GM12875 (cell line): ENCODE measurements at regions not wholly inside any gene's neighbourhood (a gene's known extent, or its start where the extent isn't known, plus 50 kb on each side); places are given as distances from the start of the nearest gene placed in this dataset.

Source experiments
- H3K4me3 ChIP-seq: one replicate; pipeline ENCODE4 v1.5.1; 2011; ENCODE audit warnings: low read depth, low read length, control low read depth
- TF ChIP-seq, protein P1 (sequence below): IDR thresholded peaks from 2 replicates; pipeline ENCODE4 v1.5.1; 2011; ENCODE audit warnings: low read depth, mild to moderate bottlenecking, control low read depth, inconsistent platforms, low read length, moderate library complexity, borderline replicate concordance; ENCODE audit not compliant: insufficient read depth

GRCh38 chr5:125415126-125415525, 668.7 kb upstream of the ZNF608 start:
- TF ChIP-seq, protein P1, sequence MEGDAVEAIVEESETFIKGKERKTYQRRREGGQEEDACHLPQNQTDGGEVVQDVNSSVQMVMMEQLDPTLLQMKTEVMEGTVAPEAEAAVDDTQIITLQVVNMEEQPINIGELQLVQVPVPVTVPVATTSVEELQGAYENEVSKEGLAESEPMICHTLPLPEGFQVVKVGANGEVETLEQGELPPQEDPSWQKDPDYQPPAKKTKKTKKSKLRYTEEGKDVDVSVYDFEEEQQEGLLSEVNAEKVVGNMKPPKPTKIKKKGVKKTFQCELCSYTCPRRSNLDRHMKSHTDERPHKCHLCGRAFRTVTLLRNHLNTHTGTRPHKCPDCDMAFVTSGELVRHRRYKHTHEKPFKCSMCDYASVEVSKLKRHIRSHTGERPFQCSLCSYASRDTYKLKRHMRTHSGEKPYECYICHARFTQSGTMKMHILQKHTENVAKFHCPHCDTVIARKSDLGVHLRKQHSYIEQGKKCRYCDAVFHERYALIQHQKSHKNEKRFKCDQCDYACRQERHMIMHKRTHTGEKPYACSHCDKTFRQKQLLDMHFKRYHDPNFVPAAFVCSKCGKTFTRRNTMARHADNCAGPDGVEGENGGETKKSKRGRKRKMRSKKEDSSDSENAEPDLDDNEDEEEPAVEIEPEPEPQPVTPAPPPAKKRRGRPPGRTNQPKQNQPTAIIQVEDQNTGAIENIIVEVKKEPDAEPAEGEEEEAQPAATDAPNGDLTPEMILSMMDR, result no peak
- no peak overlapping the region for H3K4me3 ChIP-seq

DNA sequence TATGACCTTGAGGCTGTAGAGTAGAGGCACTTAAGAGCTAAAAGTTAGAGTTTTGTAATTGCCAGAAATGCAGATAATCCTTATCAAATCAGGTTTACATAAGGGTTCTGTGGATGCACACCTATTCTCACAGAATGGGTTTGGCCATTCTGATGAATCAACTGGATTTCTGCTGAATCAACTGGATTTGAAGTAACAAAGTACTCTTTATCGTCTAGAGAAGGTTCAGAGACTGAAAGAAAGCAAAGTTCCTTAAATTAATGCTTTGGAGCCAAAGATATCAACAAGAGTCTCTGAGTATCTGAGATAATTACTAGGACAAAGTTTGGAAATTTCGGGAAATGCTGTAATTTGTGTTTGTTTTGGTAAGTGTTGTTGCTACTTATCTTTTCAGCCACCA, 669.6 kb upstream of the ZNF608 start:
- TF ChIP-seq, protein P1, result no peak

DNA sequence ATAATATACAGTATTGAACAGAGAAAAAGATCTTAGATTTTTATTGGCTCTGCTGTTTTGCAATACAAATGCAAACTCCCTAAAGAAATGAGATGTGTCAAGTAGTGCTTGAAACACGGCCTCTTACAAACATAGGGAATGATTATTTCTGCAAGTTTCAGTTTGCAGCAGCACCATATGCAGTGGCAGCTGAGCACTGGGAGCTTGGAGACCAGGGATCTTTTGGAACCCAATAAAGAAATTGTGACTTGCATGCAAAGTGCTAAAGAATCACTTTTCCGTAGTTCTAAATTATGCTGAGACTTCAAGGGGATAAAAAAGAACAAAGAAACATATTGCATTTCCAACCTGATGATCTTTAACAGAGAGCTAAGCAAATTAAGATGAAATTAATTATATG, 674.6 kb upstream of the ZNF608 start:
- TF ChIP-seq, protein P1, result no peak
- no peak overlapping the region for H3K4me3 ChIP-seq

More for the DNA sequence above, 669.6 kb upstream of the ZNF608 start:
- no peak overlapping the region for H3K4me3 ChIP-seq

DNA sequence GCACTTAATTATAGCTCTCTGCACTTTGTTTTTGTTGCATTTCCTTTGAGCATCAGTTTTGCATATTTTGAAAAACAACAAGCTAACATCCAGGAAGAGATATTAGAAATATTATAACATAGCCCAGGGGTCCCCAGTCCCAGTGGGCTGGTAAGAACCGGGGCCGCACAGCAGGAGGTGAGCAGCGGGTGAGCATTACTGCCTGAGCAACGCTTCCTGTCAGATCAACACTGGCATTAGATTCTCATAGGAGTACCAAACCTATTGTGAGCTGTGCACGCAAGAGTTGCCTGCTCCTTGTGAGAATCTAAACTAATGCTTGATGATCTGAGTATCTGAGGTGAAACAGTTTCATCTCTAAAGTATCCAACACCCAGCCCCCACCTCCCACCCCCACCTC, 675.9 kb upstream of the ZNF608 start:
- TF ChIP-seq, protein P1, result no peak
- no peak overlapping the region for H3K4me3 ChIP-seq

- H3K4me3 ChIP-seq, result no peak overlapping the region
- TF ChIP-seq, protein P1, result no peak
These were observed 678.1 kb upstream of the ZNF608 start for GRCh38 chr5:125424402-125425141.

DNA sequence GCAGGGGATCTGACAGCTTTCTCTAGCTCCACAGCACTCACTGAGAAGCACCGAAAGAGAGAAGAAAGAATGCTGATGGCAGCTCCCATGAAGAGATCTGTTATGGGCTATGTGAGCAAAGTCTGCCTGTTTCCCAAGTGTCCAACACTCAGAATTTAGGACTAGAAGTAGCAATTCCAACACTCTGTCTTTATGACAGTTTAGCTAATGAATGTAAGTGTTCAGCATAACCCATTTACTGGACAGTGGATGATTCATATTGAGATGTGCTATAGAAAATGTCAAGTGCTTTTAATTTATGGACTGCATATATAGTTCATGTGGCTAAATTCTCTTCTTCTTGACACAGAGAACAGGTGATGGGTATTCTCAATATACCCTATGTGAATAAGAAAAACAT, 683.1 kb upstream of the ZNF608 start:
- TF ChIP-seq, protein P1, result no peak
- no peak overlapping the region for H3K4me3 ChIP-seq

GRCh38 chr5:125433457-125433856, 687.0 kb upstream of the ZNF608 start:
- TF ChIP-seq, protein P1, result no peak
- no peak overlapping the region for H3K4me3 ChIP-seq
